GM23338 (cell line): ENCODE measurements at regions not wholly inside any gene's neighbourhood (a gene's known extent, or its start where the extent isn't known, plus 50 kb on each side); places are given as distances from the start of the nearest gene placed in this dataset.

Experiments used
- ATAC-seq: fragments of 200-7000 bp; cut with Tn5 transposase; 3 replicates; pipeline ENCODE4 v1.9.1; 2020
- DNase-seq: peaks from one replicate; pipeline ENCODE4 v3.0.0-alpha.2; 2015; ENCODE audit warnings: low spot score
- H2AFZ ChIP-seq: fragments of 200-600 bp; sonication (generic); 2 replicates; pipeline ENCODE4 v1.8.0; 2016; ENCODE audit warnings: antibody characterized with exemption, mild to moderate bottlenecking, moderate library complexity
- H3F3A ChIP-seq: fragments of 200-600 bp; sonication (generic); replicated peaks from 2 replicates; pipeline ENCODE4 v1.8.0; 2017; ENCODE audit warnings: antibody characterized with exemption, mixed run types, low read depth
- H3K27ac ChIP-seq: fragments of 200-600 bp; sonication (generic); 2 replicates; pipeline ENCODE4 v1.6.1; 2016; ENCODE audit warnings: low read depth
- H3K27me3 ChIP-seq: fragments of 200-600 bp; sonication (generic); 2 replicates; pipeline ENCODE4 v1.8.0; 2016; ENCODE audit warnings: mild to moderate bottlenecking, mixed run types, moderate library complexity; ENCODE audit not compliant: insufficient read depth
- H3K36me3 ChIP-seq: fragments of 200-600 bp; sonication (generic); 2 replicates; pipeline ENCODE4 v1.8.0; 2016; ENCODE audit warnings: mild to moderate bottlenecking; ENCODE audit not compliant: insufficient read depth
- H3K4me1 ChIP-seq: fragments of 200-600 bp; sonication (generic); 2 replicates; pipeline ENCODE4 v1.8.0; 2016; ENCODE audit warnings: mild to moderate bottlenecking, moderate library complexity; ENCODE audit not compliant: insufficient read depth
- H3K4me2 ChIP-seq: fragments of 200-600 bp; sonication (generic); 2 replicates; pipeline ENCODE4 v1.7.1; 2017; ENCODE audit warnings: mixed run types
- H3K4me3 ChIP-seq: fragments of 200-600 bp; sonication (generic); 2 replicates; pipeline ENCODE4 v1.6.1; 2016; ENCODE audit warnings: mixed run types
- H3K79me2 ChIP-seq: fragments of 200-600 bp; sonication (generic); replicated peaks from 2 replicates; pipeline ENCODE4 v1.8.0; 2017; ENCODE audit warnings: mild to moderate bottlenecking; ENCODE audit not compliant: insufficient read depth
- H3K9me2 ChIP-seq: fragments of 200-600 bp; sonication (generic); 2 replicates; pipeline ENCODE4 v1.8.0; 2017; ENCODE audit not compliant: insufficient read depth
- H4K20me1 ChIP-seq: fragments of 200-600 bp; sonication (generic); replicated peaks from 2 replicates; pipeline ENCODE4 v1.8.0; 2017; ENCODE audit warnings: mild to moderate bottlenecking; ENCODE audit not compliant: insufficient read depth
- H3K27ac Mint-ChIP-seq: 2 replicates; pipeline ENCODE4 v1.8.0; 2020; ENCODE audit warnings: inconsistent platforms, mild to moderate bottlenecking, moderate library complexity, mixed read lengths
- H3K27me3 Mint-ChIP-seq: 3 replicates; pipeline ENCODE4 v1.8.0; 2022; ENCODE audit warnings: low read depth, mild to moderate bottlenecking, moderate library complexity, mixed read lengths, inconsistent platforms; ENCODE audit not compliant: insufficient read depth, poor library complexity
- H3K36me3 Mint-ChIP-seq: 3 replicates; pipeline ENCODE4 v1.8.0; 2021; ENCODE audit warnings: low read depth, mild to moderate bottlenecking, inconsistent platforms, moderate library complexity, mixed read lengths
- H3K4me1 Mint-ChIP-seq: 3 replicates; pipeline ENCODE4 v1.8.0; 2020; ENCODE audit warnings: mild to moderate bottlenecking, inconsistent platforms, mixed read lengths
- H3K4me3 Mint-ChIP-seq: 3 replicates; pipeline ENCODE4 v1.8.0; 2021; ENCODE audit warnings: moderate library complexity, mild to moderate bottlenecking, inconsistent platforms, mixed read lengths
- H3K9me3 Mint-ChIP-seq: 3 replicates; pipeline ENCODE4 v1.8.0; 2020; ENCODE audit warnings: moderate library complexity, mild to moderate bottlenecking, inconsistent platforms, mixed read lengths
- CREB1 ChIP-seq: fragments of 250-450 bp; sonication (Bioruptor Pico); IDR thresholded peaks from 2 replicates; pipeline ENCODE4 v1.5.0; 2020; ENCODE audit warnings: low read depth, mild to moderate bottlenecking, moderate library complexity
- CTCF ChIP-seq, 2 experiments: fragments of 200-600 bp in 1 of 2; sonication (generic) in 1 of 2; conservative IDR thresholded peaks; 2 replicates each; pipeline versions ENCODE4 v1.5.1 to v1.6.1; 2016 to 2017; ENCODE audit warnings: antibody characterized with exemption in 2 of 2, low read depth in 2 of 2, mild to moderate bottlenecking in 2 of 2, moderate library complexity in 1 of 2
- ETS1 ChIP-seq: IDR thresholded peaks from 2 replicates; pipeline ENCODE4 v1.6.1; 2016; ENCODE audit warnings: antibody characterized with exemption
- EZH2 ChIP-seq: fragments of 200-600 bp; sonication (generic); IDR thresholded peaks from one replicate; pipeline ENCODE4 v1.8.0; 2017; ENCODE audit warnings: antibody characterized with exemption, mild to moderate bottlenecking, low read depth; ENCODE audit not compliant: unreplicated experiment
- EZH2phosphoT487 ChIP-seq: fragments of 200-600 bp; sonication (generic); IDR thresholded peaks from one replicate; pipeline ENCODE4 v1.8.1; 2018; ENCODE audit warnings: antibody characterized with exemption; ENCODE audit not compliant: unreplicated experiment
- JUNB ChIP-seq: IDR thresholded peaks from one replicate; pipeline ENCODE4 v1.6.1; 2016; ENCODE audit warnings: antibody characterized with exemption; ENCODE audit not compliant: unreplicated experiment
- NANOG ChIP-seq: IDR thresholded peaks from 2 replicates; pipeline ENCODE4 v1.6.1; 2016; ENCODE audit warnings: antibody characterized with exemption, borderline replicate concordance
- POLR2AphosphoS5 ChIP-seq: IDR thresholded peaks from 2 replicates; pipeline ENCODE4 v1.6.1; 2016; ENCODE audit warnings: antibody characterized with exemption, low read depth
- REST ChIP-seq: IDR thresholded peaks from one replicate; pipeline ENCODE4 v1.6.1; 2018; ENCODE audit warnings: antibody characterized with exemption; ENCODE audit not compliant: unreplicated experiment
- STAT1 ChIP-seq: IDR thresholded peaks from one replicate; pipeline ENCODE4 v1.6.1; 2016; ENCODE audit warnings: antibody characterized with exemption; ENCODE audit not compliant: unreplicated experiment
- ZNF114 ChIP-seq: fragments of 250-450 bp; sonication (Bioruptor Pico); IDR thresholded peaks from 2 replicates; pipeline ENCODE4 v1.5.0; 2020; ENCODE audit warnings: mild to moderate bottlenecking, moderate library complexity
- ZNF331 ChIP-seq: fragments of 250-450 bp; sonication (Bioruptor Pico); IDR thresholded peaks from 2 replicates; pipeline ENCODE4 v1.5.0; 2020; ENCODE audit warnings: low read depth, mild to moderate bottlenecking, moderate library complexity
- ZNF462 ChIP-seq: fragments of 250-450 bp; sonication (Bioruptor Pico); IDR thresholded peaks from 2 replicates; pipeline ENCODE4 v1.5.0; 2020; ENCODE audit warnings: mild to moderate bottlenecking, moderate library complexity

- TF ChIP-seq CREB1 (CRISPR knock-in tag) (no peak), EZH2phosphoT487 (no peak), ZNF331 (CRISPR knock-in tag) (no peak), ZNF114 (CRISPR knock-in tag) (no peak), JUNB (no peak), POLR2AphosphoS5 (no peak), ETS1 (no peak), REST (no peak), STAT1 (no peak), CTCF (conservative IDR thresholded peaks at IDR 0.05; ENCODE audit: low read depth in 2 of 2) (no peak), EZH2 (no peak), NANOG (no peak)
These were observed 89.7 kb downstream of the TRIM42 start (continued) for GRCh38 chr3:140767566-140767965.

- Mint-ChIP-seq H3K4me3 (no peak overlapping the region), H3K9me3 (no peaks in the 10 kb centered on the region), H3K36me3 (no peaks in the 10 kb centered on the region), H3K27me3 (peaks cover 4% of the 10 kb centered on the region), H3K27ac (no peak overlapping the region), H3K4me1 (peaks cover 4% of the 10 kb centered on the region; the same call in 1 of the 3 replicates)
- Histone ChIP-seq H3K9me2 (peaks cover 17% of the 10 kb centered on the region), H3K27ac (no peak overlapping the region), H3K4me1 (no peaks in the 10 kb centered on the region), H3K36me3 (no peaks in the 10 kb centered on the region), H3K4me2 (no peak overlapping the region), H3F3A (no peaks in the 10 kb centered on the region), H2AFZ (no peak overlapping the region), H3K27me3 (no peaks in the 10 kb centered on the region), H3K4me3 (no peak overlapping the region), H3K79me2 (no peaks in the 10 kb centered on the region), H4K20me1 (no peaks in the 10 kb centered on the region)
- DNase-seq (no peak), ATAC-seq (no peak)
- TF ChIP-seq ZNF462 (no peak), STAT1 (no peak), POLR2AphosphoS5 (no peak), ZNF114 (CRISPR knock-in tag) (no peak)
These were observed 91.1 kb downstream of the TRIM42 start for GRCh38 chr3:140768941-140769340.
